ENCODE measurements at regions not wholly inside any gene's neighbourhood (a gene's known extent, or its start where the extent isn't known, plus 50 kb on each side); places are given as distances from the start of the nearest gene placed in this dataset.

GRCh38 chr6:169111203-169111602, 142.4 kb downstream of the THBS2 start:
- no peaks in the 10 kb centered on the region for H4K20me1 ChIP-seq (ENCODE audit: low read depth)
- no peaks in the 10 kb centered on the region for H3K27me3 ChIP-seq
- H3K4me1 ChIP-seq = no peaks in the 10 kb centered on the region
- no peaks in the 10 kb centered on the region for H3K79me2 ChIP-seq (ENCODE audit: low read depth)
- H2AFZ ChIP-seq (replicated peaks) = no peak overlapping the region
- Mint-ChIP-seq H3K4me1 (peaks cover 5% of the 10 kb centered on the region), H3K27ac (no peak overlapping the region), H3K36me3 (no peaks in the 10 kb centered on the region), H3K4me3 (no peak overlapping the region), H3K9me3 (peaks cover 8% of the 10 kb centered on the region), H3K27me3 (ENCODE audit: insufficient read depth, low read depth) (no peaks in the 10 kb centered on the region)
- H3K4me2 ChIP-seq = no peak overlapping the region
- no peak overlapping the region for H3K4me3 ChIP-seq
- H3K36me3 ChIP-seq = no peaks in the 10 kb centered on the region
- H3F3A ChIP-seq (ENCODE audit: low read depth) = no peaks in the 10 kb centered on the region
- DNase-seq (ENCODE audit: low spot score) = no peak
- TF ChIP-seq EZH2 (IDR thresholded peaks at IDR 0.05) (no peak), EZH2phosphoT487 (IDR thresholded peaks at IDR 0.05) (no peak), CTCF (IDR thresholded peaks at IDR 0.05) (no peak)
- no peak overlapping the region for H3K27ac ChIP-seq
- H3K9me3 ChIP-seq (ENCODE audit: low read depth) = no peaks in the 10 kb centered on the region
- no peak overlapping the region for H3K9ac ChIP-seq

GRCh38 chr6:169109411-169110220, 144.0 kb downstream of the THBS2 start:
- Mint-ChIP-seq H3K27ac (no peak overlapping the region), H3K4me3 (no peak overlapping the region), H3K4me1 (peaks cover 5% of the 10 kb centered on the region), H3K36me3 (no peaks in the 10 kb centered on the region), H3K27me3 (ENCODE audit: insufficient read depth, low read depth) (peaks cover 4% of the 10 kb centered on the region), H3K9me3 (peaks cover 8% of the 10 kb centered on the region)
- no peak overlapping the region for H2AFZ ChIP-seq (replicated peaks)
- H3K27ac ChIP-seq = no peak overlapping the region
- H4K20me1 ChIP-seq (ENCODE audit: low read depth) = no peaks in the 10 kb centered on the region
- no peak overlapping the region for H3K4me2 ChIP-seq
- no peaks in the 10 kb centered on the region for H3K79me2 ChIP-seq (ENCODE audit: low read depth)
- no peak for DNase-seq (ENCODE audit: low spot score)
- no peak overlapping the region for H3K9ac ChIP-seq
- no peak for TF ChIP-seq EZH2 (IDR thresholded peaks at IDR 0.05)
- no peak for TF ChIP-seq CTCF (IDR thresholded peaks at IDR 0.05)
- TF ChIP-seq EZH2phosphoT487 (IDR thresholded peaks at IDR 0.05) = no peak
- H3K4me1 ChIP-seq = no peaks in the 10 kb centered on the region
- no peaks in the 10 kb centered on the region for H3K9me3 ChIP-seq (ENCODE audit: low read depth)
- H3K4me3 ChIP-seq = no peak overlapping the region
- H3K36me3 ChIP-seq = no peaks in the 10 kb centered on the region
- no peaks in the 10 kb centered on the region for H3K27me3 ChIP-seq
- H3F3A ChIP-seq (ENCODE audit: low read depth) = no peaks in the 10 kb centered on the region

GRCh38 chr6:169108753-169109152, 144.9 kb downstream of the THBS2 start:
- Histone ChIP-seq H3K4me2 (no peak overlapping the region), H3K27me3 (no peaks in the 10 kb centered on the region), H2AFZ (replicated peaks) (no peak overlapping the region), H3F3A (ENCODE audit: low read depth) (no peaks in the 10 kb centered on the region), H3K36me3 (no peaks in the 10 kb centered on the region), H3K4me1 (no peaks in the 10 kb centered on the region), H4K20me1 (ENCODE audit: low read depth) (no peaks in the 10 kb centered on the region), H3K27ac (no peak overlapping the region), H3K9me3 (ENCODE audit: low read depth) (no peaks in the 10 kb centered on the region), H3K4me3 (no peak overlapping the region), H3K9ac (no peak overlapping the region), H3K79me2 (ENCODE audit: low read depth) (no peaks in the 10 kb centered on the region)
- Mint-ChIP-seq H3K36me3 (no peaks in the 10 kb centered on the region), H3K9me3 (peaks cover 8% of the 10 kb centered on the region), H3K4me3 (no peak overlapping the region), H3K27me3 (ENCODE audit: insufficient read depth, low read depth) (peaks cover 4% of the 10 kb centered on the region), H3K4me1 (peaks cover 5% of the 10 kb centered on the region), H3K27ac (no peak overlapping the region)
- DNase-seq (ENCODE audit: low spot score) = no peak
- TF ChIP-seq EZH2 (IDR thresholded peaks at IDR 0.05) (no peak), CTCF (IDR thresholded peaks at IDR 0.05) (no peak), EZH2phosphoT487 (IDR thresholded peaks at IDR 0.05) (no peak)
